ENCODE measurements at regions not wholly inside any gene's neighbourhood (a gene's known extent, or its start where the extent isn't known, plus 50 kb on each side); places are given as distances from the start of the nearest gene placed in this dataset.

- FAIRE-seq (no peak), ATAC-seq (no peak), DNase-seq (ENCODE audit: low spot score) (no peak)
- Histone ChIP-seq H2AFZ (ENCODE audit: low read length) (no peak overlapping the region), H3K27ac (ENCODE audit: extremely low read length, insufficient read depth, low read length) (no peak overlapping the region), H3K79me2 (ENCODE audit: insufficient read depth, low read length) (no peaks in the 10 kb centered on the region), H3K27me3 (ENCODE audit: control insufficient read depth in 1 of 2, insufficient read depth in 2 of 2, low read length in 2 of 2) (no peaks in the 10 kb centered on the region), H3K36me3 (replicated peaks in 1 of 2; ENCODE audit: control insufficient read depth in 1 of 2, insufficient read depth in 2 of 2, low read length in 2 of 2) (no peaks in the 10 kb centered on the region), H3K9ac (ENCODE audit: insufficient read depth, low read depth, low read length) (no peak overlapping the region), H3K4me3 (replicated peaks in 1 of 3; ENCODE audit: insufficient read depth in 1 of 3, low read depth in 2 of 3, low read length in 3 of 3) (no peak overlapping the region), H3K4me1 (ENCODE audit: insufficient read depth, low read length) (no peaks in the 10 kb centered on the region), H3K4me2 (ENCODE audit: low read depth, low read length) (no peak overlapping the region), H4K20me1 (ENCODE audit: insufficient read depth, low read length) (no peaks in the 10 kb centered on the region), H3K9me3 (ENCODE audit: low read length) (no peaks in the 10 kb centered on the region)
- intact Hi-C loops (cut with micrococcal nuclease; ENCODE audit: unreplicated experiment): no loop called here
- CTCF ChIA-PET (ENCODE audit: low intra/inter-chr PET ratio, low total read pairs): no interaction called here
- BruUV-seq (replicated peaks): no TSS peak
- in situ Hi-C loops (cut with HindIII; ENCODE audit: extremely low pct_ligation_motif_present, low pct_unique_long_range_greater_than_20kb): no loop called here
- TF ChIP-seq SETDB1 (CRISPR knock-in tag; IDR thresholded peaks at IDR 0.05; ENCODE audit: borderline replicate concordance) (no peak), CREB1 (IDR thresholded peaks at IDR 0.05) (0 out of 2 replicates have a peak, but pooled peaks have one; percentile 14), CREB1 (CRISPR knock-in tag; IDR thresholded peaks at IDR 0.05) (no peak), ATF7 (IDR thresholded peaks at IDR 0.05) (peak; percentile 74), ATF7 (CRISPR knock-in tag; IDR thresholded peaks at IDR 0.05) (no peak)
- POLR2A ChIA-PET: no interaction called here
- WGBS (ENCODE audit: low lambda C conversion rate): 33% methylated on average over 3 of the region's 8 CpGs
These were observed 446.7 kb upstream of the TENM3 start for GRCh38 chr4:181796502-181796901.

DNA sequence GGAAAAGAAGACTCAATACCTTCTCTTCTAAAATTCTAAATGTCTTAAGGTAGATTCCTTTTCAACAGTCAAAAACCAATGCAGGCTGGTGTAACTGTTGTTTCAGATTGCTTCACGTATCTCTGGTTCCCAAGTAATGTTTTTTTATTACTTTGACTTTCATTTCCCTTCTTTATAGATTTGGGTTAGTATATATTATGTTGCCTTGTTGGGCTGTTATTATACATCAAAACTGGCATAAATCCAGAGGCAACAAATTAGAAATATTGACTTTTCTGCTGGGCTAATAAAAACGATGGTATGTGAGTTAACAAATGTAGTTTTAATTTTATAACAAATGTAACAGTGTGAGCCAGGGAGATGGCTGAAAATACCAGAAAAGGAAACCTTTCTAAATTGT is 444.7 kb upstream of the TENM3 start:
- in situ Hi-C loops (cut with HindIII; ENCODE audit: extremely low pct_ligation_motif_present, low pct_unique_long_range_greater_than_20kb) (no loop called here), intact Hi-C loops (cut with micrococcal nuclease; ENCODE audit: unreplicated experiment) (no loop called here)
- no TSS peak for BruUV-seq (replicated peaks)
- ChIA-PET POLR2A (no interaction called here), CTCF (ENCODE audit: low intra/inter-chr PET ratio, low total read pairs) (no interaction called here)
- no peaks in the 10 kb centered on the region for H3K36me3 ChIP-seq (replicated peaks in 1 of 2; ENCODE audit: control insufficient read depth in 1 of 2, insufficient read depth in 2 of 2, low read length in 2 of 2)
- no peaks in the 10 kb centered on the region for H4K20me1 ChIP-seq (ENCODE audit: insufficient read depth, low read length)
- H3K9ac ChIP-seq (ENCODE audit: insufficient read depth, low read depth, low read length): no peak overlapping the region
- H3K27me3 ChIP-seq (ENCODE audit: control insufficient read depth in 1 of 2, insufficient read depth in 2 of 2, low read length in 2 of 2): no peaks in the 10 kb centered on the region
- H3K4me1 ChIP-seq (ENCODE audit: insufficient read depth, low read length): no peaks in the 10 kb centered on the region
- DNase-seq (ENCODE audit: low spot score) (no peak), ATAC-seq (no peak), FAIRE-seq (no peak)
- no peak overlapping the region for H3K4me2 ChIP-seq (ENCODE audit: low read depth, low read length)
- H3K4me3 ChIP-seq (replicated peaks in 1 of 3; ENCODE audit: insufficient read depth in 1 of 3, low read depth in 2 of 3, low read length in 3 of 3): no peak overlapping the region
- H2AFZ ChIP-seq (ENCODE audit: low read length): no peak overlapping the region
- H3K9me3 ChIP-seq (ENCODE audit: low read length): no peaks in the 10 kb centered on the region
- 2% methylated on average over 2 of the region's 2 CpGs for WGBS (ENCODE audit: low lambda C conversion rate)
- H3K27ac ChIP-seq (ENCODE audit: extremely low read length, insufficient read depth, low read length): no peak overlapping the region
- H3K79me2 ChIP-seq (ENCODE audit: insufficient read depth, low read length): no peaks in the 10 kb centered on the region
- no peak for TF ChIP-seq SKI (IDR thresholded peaks at IDR 0.05; ENCODE audit: partially characterized antibody)
- no peak for TF ChIP-seq ZNF496 (CRISPR knock-in tag; IDR thresholded peaks at IDR 0.05; ENCODE audit: insufficient replicate concordance)
- no peak for TF ChIP-seq GATAD1 (CRISPR knock-in tag; IDR thresholded peaks at IDR 0.05)
- TF ChIP-seq, protein P1, sequence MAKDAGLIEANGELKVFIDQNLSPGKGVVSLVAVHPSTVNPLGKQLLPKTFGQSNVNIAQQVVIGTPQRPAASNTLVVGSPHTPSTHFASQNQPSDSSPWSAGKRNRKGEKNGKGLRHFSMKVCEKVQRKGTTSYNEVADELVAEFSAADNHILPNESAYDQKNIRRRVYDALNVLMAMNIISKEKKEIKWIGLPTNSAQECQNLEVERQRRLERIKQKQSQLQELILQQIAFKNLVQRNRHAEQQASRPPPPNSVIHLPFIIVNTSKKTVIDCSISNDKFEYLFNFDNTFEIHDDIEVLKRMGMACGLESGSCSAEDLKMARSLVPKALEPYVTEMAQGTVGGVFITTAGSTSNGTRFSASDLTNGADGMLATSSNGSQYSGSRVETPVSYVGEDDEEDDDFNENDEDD (CRISPR knock-in tag; IDR thresholded peaks at IDR 0.05; ENCODE audit: borderline replicate concordance): no peak
- no peak for TF ChIP-seq ZBTB7A (CRISPR knock-in tag; IDR thresholded peaks at IDR 0.05)
- no peak for TF ChIP-seq THYN1 (CRISPR knock-in tag; IDR thresholded peaks at IDR 0.05; ENCODE audit: borderline replicate concordance, low read depth)
- no peak for TF ChIP-seq HHEX (CRISPR knock-in tag; IDR thresholded peaks at IDR 0.05)
- no peak for TF ChIP-seq ZNF143 (CRISPR knock-in tag; IDR thresholded peaks at IDR 0.05)
- no peak for TF ChIP-seq ATF7 (IDR thresholded peaks at IDR 0.05)
- no peak for TF ChIP-seq ATF7 (CRISPR knock-in tag; IDR thresholded peaks at IDR 0.05)
- TF ChIP-seq ZNF652 (CRISPR knock-in tag; IDR thresholded peaks at IDR 0.05; ENCODE audit: borderline replicate concordance, low read depth): no peak
- no peak for TF ChIP-seq CENPT (CRISPR knock-in tag; IDR thresholded peaks at IDR 0.05; ENCODE audit: low read depth)
- no peak for TF ChIP-seq PHF21A (CRISPR knock-in tag; IDR thresholded peaks at IDR 0.05)
- TF ChIP-seq ZNF672 (CRISPR knock-in tag; IDR thresholded peaks at IDR 0.05): no peak
- TF ChIP-seq ZUFSP (CRISPR knock-in tag; IDR thresholded peaks at IDR 0.05; ENCODE audit: borderline replicate concordance): no peak
- TF ChIP-seq ZSCAN25 (CRISPR knock-in tag; IDR thresholded peaks at IDR 0.05): no peak
- no peak for TF ChIP-seq FOXJ3 (CRISPR knock-in tag; IDR thresholded peaks at IDR 0.05; ENCODE audit: borderline replicate concordance)

Data from HepG2 (cell line).